HG02852 (cell line): ENCODE measurements at regions not wholly inside any gene's neighbourhood (a gene's known extent, or its start where the extent isn't known, plus 50 kb on each side); places are given as distances from the start of the nearest gene placed in this dataset.
"Not testable (repeated sequence)": the region's sequence is repeated elsewhere in the genome, so short reads cannot be mapped to it uniquely, and the experiment has no call there.

Experiments used
- ATAC-seq: cut with Tn5 transposase; IDR thresholded peaks from one replicate; pipeline ENCODE4 v1.9.1; 2021; ENCODE audit warnings: mild to moderate bottlenecking, moderate library complexity; ENCODE audit not compliant: unreplicated experiment

DNA sequence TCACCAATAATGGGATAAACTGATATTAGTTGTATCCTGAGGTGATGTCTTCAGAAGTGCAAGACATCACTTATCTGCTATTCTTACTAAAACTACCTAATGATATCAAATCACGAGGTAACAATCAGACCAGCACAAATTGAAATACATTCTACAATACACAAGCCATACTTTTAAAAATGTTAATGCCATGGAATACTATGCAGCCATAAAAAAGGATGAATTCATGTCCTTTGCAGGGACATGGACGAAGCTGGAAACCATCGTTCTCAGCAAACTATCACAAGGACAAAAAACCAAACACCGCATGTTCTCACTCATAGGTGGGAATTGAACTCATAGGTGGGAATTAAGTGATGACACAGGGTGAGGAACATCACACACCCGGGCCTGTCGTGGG lies 129.3 kb downstream of the SST start:
- no peak for ATAC-seq

DNA sequence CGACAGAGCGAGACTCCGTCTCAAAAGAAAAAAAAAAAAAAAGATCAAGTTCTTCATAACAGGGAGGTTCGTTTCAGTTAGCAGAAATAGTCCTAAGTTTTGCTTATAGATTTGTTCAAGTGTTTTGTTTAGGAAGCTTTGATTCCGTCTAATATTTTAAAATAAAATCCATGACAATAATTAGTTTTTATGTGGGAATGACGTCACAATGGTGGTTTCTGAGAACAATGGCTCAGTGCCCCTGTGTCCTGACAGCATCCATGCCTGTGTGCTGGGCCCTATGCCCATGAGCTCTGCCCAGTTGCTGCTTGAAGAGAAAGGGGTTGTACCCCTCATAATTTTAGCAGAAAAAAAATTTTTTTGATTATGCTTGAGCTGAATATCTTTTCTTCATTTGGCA lies 134.0 kb downstream of the SST start:
- no peak for ATAC-seq

DNA sequence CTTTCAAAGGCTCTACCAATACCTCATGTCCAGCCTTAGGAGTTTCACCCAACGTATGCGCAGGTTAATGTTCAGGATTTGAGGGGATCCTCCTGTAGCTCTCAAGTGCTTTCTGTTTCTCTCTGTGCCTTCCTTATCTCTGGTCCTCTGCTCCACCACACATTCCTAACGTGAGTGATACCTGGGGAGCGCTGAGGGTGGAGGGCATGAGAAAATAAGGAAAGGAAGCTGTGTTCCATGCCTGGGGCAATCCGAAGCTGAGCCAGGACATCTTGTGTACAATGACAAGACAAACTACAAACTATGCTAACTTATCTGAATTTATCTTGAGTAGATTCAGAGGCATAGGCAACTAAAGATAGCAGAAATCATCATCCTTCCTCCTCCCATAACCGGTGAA lies 136.4 kb downstream of the SST start:
- ATAC-seq: no peak

DNA sequence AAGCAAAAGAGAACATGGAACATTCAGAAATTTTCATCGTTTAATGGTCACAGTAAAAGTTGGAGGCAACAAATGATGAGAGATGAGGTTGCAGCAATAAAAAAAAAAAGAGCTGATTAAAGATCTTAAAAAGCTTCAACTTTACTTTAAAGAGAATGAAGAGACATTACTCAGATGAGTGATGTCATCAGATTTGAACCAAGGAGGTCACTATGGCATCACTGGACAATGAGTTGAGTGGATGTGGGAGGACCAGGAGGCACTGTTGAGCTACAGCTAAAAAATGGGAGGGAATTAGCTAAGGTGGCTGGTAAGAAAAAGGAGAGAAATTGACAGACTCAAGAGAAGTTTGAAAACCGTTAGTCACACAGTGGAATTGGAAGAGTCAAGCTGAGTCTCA lies 138.4 kb downstream of the SST start:
- no peak for ATAC-seq

DNA sequence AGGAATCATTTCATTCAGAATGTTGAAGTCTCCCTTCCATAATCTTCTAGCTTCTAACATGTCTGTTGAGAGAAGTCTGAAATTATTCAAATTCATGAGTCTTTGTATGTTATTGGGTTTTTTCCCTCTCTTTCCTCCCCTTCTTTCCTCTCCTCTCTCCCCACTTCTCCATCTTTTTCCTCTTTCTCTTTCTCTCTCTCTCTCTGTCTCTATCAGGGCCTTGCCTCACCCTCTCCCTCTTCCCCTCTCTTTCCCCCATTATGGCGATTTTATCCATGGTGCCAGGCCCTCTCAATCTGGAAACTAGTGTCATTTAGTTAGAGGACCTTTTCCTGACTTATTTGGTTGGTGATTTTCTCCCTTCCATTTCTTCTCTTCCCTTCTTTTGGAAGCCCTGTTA lies 147.3 kb downstream of the SST start:
- no peak for ATAC-seq

GRCh38 chr3:187522293-187522692 lies 147.9 kb downstream of the SST start:
- ATAC-seq: no peak

DNA sequence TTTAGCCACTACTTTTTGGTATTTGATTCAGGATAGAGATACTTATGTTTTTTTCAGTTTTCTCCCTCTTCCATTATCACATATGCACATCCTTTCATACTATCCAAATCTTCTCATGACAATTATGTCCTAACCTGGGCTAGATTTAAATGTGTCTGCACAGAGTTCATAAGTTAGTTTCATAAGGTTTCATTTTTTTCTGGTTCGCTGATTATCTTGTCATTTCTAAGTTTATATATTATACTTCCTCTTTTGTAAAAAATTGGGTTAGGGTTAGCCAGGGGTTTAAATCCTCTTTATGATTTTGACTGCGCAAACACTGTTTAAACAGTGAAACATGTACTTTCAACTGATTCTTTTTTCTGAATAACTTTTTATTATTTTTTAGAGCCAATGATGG lies 148.6 kb downstream of the SST start:
- ATAC-seq: no peak

DNA sequence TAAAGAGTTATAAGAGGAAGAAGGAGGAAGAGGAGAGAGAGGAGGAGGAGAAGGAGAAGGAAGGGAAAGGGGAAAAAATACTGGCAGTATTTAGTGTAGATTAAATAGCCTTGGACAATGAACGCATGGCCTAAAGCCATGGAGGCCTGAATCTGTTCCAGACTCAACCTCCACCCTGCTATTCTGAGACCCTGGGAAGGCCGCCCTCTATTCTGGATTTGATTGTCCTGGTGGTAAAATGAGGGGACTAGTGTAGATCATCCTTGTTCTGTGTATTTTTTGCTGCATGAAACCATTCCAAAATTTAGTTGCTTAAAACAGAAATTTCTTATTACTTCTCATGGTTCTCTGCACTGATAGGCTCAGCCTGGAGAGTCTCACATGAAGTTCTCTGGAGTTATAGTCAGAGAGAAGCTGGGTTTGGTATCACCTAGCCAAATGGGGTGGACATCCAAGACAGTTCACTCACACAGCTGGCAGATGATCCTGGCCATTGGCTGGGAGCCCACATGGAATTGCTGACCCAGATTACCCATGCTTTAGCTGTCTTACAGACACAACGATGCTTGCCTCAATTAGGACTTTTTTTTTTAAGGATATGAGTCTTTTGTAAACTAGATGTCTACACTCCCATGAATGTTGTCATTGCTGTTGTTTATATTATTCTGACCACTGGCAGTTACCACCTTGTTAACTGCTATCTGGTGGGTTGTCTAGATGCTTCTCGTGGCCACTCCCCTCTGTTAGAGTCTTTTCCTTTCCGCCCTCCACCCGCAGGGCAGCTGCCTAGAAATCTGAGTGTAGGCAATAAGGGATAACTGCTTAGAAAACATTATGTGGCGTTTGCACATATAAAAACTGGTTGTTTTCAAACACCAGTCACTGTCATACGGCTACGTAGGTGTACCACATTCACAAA lies 149.9 kb downstream of the SST start:
- ATAC-seq: no peak

DNA sequence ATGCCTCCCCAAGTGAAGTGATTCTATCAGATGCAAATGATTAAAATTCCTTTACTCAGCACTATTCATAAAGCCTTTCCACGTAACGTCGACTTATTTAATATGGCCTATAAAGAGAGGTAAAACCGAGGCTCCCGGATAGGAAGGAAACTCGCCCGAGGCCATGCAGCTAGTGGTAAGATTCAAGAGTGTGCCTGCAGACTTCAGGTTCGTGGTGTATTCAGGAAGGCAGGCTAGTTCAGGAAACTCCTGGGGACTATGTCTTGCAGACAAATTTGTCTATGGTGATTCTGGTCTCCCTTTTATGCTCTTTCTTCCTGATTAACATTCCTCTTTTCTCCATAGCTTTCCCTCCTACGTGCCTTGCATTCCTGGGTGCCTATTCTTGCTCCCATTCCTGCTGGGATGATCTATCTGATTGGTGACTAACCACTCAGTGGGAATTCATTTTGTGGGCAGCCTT lies 150.7 kb downstream of the SST start:
- no peak for ATAC-seq

GRCh38 chr3:187518616-187519015 lies 150.4 kb downstream of the RTP4 start:
- no peak for ATAC-seq

DNA sequence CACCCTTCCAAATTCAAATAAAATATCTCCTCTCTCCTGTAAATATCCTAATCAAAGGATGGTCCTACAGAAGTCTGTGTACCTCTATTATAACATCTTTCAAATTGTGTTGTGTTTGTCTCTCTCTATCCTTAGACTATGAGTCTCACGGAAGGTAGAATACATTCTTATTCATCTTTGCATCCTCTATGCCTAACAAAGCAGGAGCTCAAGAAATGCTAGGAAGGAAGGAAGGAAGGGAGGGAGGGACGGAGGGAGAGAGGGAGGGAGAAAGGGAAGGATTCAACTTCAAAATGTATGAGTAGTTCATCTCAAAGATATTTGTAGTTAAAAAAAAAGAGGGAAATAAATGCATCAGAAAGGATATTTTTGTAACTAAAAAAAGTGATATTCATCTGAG lies 150.0 kb downstream of the RTP4 start:
- ATAC-seq: no peak

DNA sequence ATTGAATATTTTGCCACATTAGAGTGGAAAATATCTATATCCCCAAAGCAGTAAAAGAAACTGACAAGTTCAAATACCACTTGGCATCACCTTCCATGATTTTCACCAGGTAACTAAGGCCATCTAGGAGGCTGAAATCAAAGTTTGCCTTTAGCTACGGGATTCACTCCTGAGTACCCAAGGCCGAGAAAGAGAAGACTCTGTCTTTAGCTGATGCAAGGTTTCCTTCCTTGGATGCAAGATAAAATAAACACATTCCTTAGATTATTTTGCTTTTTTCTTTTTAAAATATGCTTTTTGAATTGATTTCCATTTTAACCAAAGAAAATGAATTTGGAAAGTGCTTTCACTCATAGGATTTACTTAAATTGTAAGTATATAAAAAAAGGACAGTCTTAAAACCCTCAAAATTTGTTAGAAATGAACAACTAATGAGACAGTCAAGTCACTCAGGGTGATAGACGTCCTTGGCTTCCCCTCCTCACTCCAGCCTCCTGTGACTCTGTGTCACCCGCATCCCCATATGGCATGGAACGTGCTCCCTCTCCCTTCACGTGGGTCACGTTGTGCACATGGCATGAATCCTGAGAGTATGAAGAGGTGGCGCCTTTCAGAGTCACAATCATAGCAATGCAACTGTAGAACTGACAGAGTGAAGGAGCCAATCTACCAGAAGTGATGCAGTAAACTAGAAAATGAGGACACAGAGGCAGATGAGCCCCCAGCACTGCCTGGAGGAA lies 148.4 kb downstream of the RTP4 start:
- ATAC-seq: no peak

GRCh38 chr3:187507905-187508304 lies 139.7 kb downstream of the RTP4 start:
- ATAC-seq: no peak

- no peak for ATAC-seq
Observed at GRCh38 chr3:187507266-187507665, 139.1 kb downstream of the RTP4 start.

DNA sequence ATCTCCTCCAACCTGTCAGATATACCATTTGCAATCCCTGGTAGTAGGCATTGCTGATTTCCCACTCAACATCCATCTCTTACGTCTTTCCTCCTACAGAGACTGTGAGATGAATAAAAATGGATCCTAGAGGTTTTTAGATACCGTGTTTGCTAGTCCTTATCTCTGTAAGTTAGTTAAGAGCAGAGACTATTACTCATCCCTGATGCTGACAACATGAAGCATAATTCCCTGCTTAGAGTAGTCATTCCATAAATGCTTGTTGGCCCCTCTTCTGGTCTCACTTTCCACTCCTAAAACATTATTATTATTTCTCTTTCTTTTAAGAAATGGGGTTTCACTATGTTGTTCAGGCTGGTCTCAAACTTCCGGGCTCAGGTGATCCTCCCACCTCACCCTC lies 136.2 kb downstream of the RTP4 start:
- no peak for ATAC-seq

GRCh38 chr3:187498211-187498724 lies 130.1 kb downstream of the RTP4 start:
- no peak for ATAC-seq

DNA sequence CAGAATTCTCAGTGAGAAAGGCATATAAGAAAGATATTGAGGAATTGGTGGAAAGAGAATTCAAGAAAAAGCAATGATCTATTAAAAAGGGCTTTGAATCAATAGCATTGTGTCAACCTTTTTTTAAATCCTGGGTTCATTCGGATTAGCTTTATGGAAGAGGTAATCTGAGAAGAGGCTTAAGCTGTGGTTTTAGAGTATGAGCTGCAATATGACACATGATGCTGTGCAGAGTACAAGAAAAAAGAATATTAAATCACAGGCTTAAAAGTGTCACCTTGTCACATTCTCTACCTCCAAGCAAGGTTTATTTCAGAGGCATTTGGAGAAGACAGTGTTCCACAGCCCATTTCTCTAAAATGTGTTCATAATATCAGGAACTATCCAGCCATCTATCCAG lies 128.9 kb downstream of the RTP4 start:
- no peak for ATAC-seq

DNA sequence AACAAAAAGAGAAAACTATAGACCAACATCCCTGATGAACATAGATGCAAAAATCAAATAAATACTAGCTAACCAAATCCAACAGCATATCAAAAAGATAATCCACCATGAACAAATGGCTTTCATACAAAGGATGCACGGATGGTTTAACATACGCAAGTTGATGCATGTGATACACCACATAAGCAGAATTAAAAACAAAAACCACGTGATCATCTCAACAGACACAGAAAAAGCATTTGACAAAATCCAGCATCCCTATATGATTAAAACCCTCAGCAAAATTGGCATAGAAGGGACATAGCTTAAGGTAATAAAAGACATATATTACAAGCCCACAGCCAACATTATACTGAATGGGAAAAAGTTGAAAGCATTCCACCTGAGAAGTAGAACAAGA lies 125.9 kb downstream of the RTP4 start:
- not testable (repeated sequence) for ATAC-seq

GRCh38 chr3:187491371-187491770 lies 123.2 kb downstream of the RTP4 start:
- no peak for ATAC-seq

DNA sequence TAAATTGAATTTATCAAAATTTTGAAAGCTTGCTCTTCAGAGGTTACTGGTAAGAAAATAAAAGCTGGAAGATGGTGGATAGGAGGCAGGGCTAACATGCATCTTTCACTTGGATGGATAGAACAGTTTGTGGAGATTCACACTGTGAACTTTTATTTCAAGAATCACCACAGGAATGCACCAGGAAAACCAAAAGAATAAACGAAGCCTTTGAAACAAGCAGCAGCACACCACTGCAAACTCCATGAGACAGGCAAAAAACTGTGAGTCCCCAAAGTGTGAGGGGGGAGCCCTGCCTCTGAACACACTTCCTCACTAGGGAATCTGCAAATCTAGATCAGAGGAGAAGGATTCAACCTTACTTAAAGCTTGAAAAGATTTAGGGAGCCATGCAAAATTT lies 122.2 kb downstream of the RTP4 start:
- ATAC-seq: no peak

DNA sequence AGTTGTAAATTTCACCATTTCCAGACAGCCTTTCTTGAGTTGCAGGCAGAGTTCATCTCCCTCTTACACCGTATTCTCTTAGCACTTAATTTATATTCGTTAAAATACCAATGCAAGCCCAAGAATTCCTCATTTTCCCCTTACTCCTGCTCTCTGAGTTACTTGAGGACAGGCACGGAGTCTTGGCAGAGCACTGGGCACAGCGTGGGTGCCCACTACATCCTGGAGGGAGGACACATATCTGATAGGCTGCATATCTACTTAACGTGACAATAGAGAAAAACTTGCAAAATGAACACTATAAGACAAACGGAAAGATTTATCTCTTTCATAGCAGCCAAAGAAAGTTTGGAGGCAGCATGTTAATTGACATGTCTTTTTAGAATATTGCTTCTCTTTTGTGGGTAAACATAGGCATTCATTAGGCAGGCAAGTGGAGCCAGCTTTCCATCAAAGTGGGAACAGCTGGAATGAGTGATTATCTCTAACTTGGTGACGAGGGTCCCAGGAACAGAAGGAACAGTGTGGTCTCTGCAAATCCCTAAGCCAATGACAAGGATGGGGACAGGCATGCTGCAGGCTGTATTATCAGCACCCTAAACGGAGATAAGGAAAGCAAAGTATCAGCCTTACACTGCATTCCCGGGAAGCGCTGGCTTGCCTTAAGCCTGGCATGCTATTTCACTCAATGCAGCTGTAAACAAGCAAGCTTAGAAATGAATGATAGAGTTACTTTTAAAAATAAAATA lies 116.5 kb downstream of the RTP4 start:
- no peak for ATAC-seq
